Stimulated activated CD8-positive, alpha-beta memory T cell treated with anti-CD3 and anti-CD28 coated beads, Interleukin-12 subunit alpha, Interleukin-12 subunit beta, amount 100 ng/mL, for 24 hours (primary cell): ENCODE measurements at regions not wholly inside any gene's neighbourhood (a gene's known extent, or its start where the extent isn't known, plus 50 kb on each side); places are given as distances from the start of the nearest gene placed in this dataset.
"Not testable (repeated sequence)": the region's sequence is repeated elsewhere in the genome, so short reads cannot be mapped to it uniquely, and the experiment has no call there.

Source experiments
- DNase-seq: peaks from one replicate; pipeline ENCODE4 v3.0.0-alpha.2; 2020; ENCODE audit errors: extremely low read depth

- DNase-seq: no peak
These were observed 149.6 kb upstream of the SH3BP4 start for GRCh38 chr2:234802071-234802844.

GRCh38 chr2:234797566-234798250 is 154.1 kb upstream of the SH3BP4 start:
- no peak for DNase-seq

GRCh38 chr2:234796045-234796591 is 155.7 kb upstream of the SH3BP4 start:
- no peak for DNase-seq

GRCh38 chr2:234795272-234795920 is 156.4 kb upstream of the SH3BP4 start:
- DNase-seq: no peak

- DNase-seq: no peak
These were observed 157.0 kb upstream of the SH3BP4 start for GRCh38 chr2:234794866-234795265.

- no peak for DNase-seq
These were observed 158.5 kb upstream of the SH3BP4 start for GRCh38 chr2:234793212-234793785.

GRCh38 chr2:234792621-234793022 is 159.2 kb upstream of the SH3BP4 start:
- DNase-seq: no peak

GRCh38 chr2:234792096-234792495 is 159.7 kb upstream of the SH3BP4 start:
- not testable (repeated sequence) for DNase-seq

- DNase-seq: no peak
These were observed 161.4 kb upstream of the SH3BP4 start for GRCh38 chr2:234790380-234790779.

GRCh38 chr2:234789556-234790325 is 162.1 kb upstream of the SH3BP4 start:
- no peak for DNase-seq

GRCh38 chr2:234788841-234789240 is 163.0 kb upstream of the SH3BP4 start:
- no peak for DNase-seq

- no peak for DNase-seq
These were observed 163.4 kb upstream of the SH3BP4 start for GRCh38 chr2:234788381-234788780.

- DNase-seq: no peak
These were observed 164.7 kb upstream of the SH3BP4 start for GRCh38 chr2:234787114-234787513.

- no peak for DNase-seq
These were observed 177.9 kb upstream of the SH3BP4 start for GRCh38 chr2:234773764-234774409.

GRCh38 chr2:234773129-234773528 is 178.7 kb upstream of the SH3BP4 start:
- no peak for DNase-seq

- DNase-seq: no peak
These were observed 179.1 kb upstream of the SH3BP4 start for GRCh38 chr2:234772733-234773060.

GRCh38 chr2:234771980-234772732 is 179.7 kb upstream of the SH3BP4 start:
- no peak for DNase-seq

- no peak for DNase-seq
These were observed 180.6 kb upstream of the SH3BP4 start for GRCh38 chr2:234771176-234771575.

GRCh38 chr2:234770715-234771141 is 181.1 kb upstream of the SH3BP4 start:
- no peak for DNase-seq

- no peak for DNase-seq
These were observed 181.7 kb upstream of the SH3BP4 start for GRCh38 chr2:234770031-234770506.
